Activated T-cell treated with anti-CD3 and anti-CD28 coated beads, Interleukin-2, amount 50 U/mL, for 48 hours (primary cell): ENCODE measurements at regions not wholly inside any gene's neighbourhood (a gene's known extent, or its start where the extent isn't known, plus 50 kb on each side); places are given as distances from the start of the nearest gene placed in this dataset.

Source experiments
- DNase-seq, 2 experiments: peaks; one replicate each; pipeline ENCODE4 v3.0.0-alpha.2; 2020

- no peak for DNase-seq
These were observed 181.2 kb upstream of the PAPPA start for GRCh38 chr9:115972362-115972761.

- DNase-seq, result no peak
These were observed 180.6 kb upstream of the PAPPA start for GRCh38 chr9:115972843-115973595.

DNA sequence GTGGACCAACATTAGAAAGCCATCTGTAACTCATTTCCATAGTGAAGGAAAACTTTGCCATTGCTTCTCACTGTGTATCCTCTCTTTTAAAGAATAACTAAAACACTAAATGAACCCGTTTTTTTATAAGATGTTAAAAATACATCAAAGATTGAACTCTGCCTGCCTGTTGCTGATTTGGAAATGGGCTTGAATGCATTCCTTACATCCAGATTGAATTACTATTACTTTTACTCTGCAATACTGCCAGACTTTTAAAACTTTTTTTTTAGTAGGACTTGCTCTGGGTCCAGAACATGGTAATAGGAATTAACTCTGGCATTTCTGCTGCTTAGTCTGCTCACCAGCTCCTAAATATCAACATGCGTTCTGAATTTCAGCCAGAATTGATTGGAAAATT is 176.8 kb upstream of the PAPPA start:
- no peak for DNase-seq

DNA sequence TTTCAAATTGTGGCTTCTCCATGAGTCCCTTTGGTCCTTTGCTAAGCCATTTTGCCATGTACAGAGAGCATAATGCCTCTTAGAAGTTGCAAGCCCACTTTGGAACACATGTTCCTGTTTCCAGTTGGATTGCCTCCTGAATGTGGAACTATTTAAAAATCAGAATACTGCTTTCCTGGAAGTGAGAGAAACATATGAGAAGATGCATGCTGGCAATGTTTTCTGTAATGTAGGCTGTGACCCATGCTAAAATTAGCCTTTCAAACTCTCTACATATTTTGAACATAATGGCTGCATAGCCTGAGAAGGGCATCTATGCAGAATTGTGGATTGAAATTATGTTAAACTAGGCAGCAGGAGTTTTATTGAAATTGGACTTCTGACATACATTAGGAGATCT is 175.5 kb upstream of the PAPPA start:
- no peak for DNase-seq

- DNase-seq, result no peak
These were observed 174.9 kb upstream of the PAPPA start for GRCh38 chr9:115978659-115979096.

DNA sequence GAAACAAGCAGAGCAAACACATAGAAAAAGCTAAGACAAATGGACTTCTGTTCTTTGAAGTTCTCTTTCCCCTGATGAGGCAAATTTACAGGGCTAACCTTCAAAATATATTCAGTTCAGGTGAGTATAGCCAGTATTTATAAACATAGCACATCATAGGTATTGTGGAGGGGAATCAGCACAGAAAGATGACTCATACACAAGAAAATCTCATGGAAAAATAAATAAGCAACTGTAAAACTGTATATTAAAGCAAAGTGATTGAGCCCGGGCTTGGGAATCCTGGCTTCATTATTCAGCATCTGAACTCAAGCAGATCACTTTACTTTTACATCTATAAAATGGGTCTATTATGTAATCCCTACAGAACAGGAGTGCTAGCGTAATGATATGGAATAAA is 173.5 kb upstream of the PAPPA start:
- no peak for DNase-seq

DNA sequence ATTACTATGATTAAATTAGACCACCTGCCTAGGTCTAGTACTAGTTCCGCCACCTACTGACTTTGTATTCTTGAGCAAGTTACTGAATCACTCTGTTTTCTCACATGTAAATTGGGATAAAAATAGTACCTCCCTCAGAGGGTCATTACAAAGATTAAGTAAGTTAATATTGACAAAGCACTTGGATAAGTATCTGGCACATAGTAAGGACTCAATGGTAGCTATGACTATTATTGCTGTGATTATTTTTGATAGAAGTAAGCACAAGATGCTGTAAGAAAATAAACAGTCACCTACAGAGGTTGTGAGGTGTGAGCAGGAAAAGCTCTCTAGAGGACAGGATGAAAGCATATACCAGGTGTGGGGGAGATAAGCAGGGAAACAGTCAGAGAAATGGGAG is 173.1 kb upstream of the PAPPA start:
- no peak for DNase-seq

GRCh38 chr9:115980976-115981375 is 172.6 kb upstream of the PAPPA start:
- DNase-seq, result no peak

GRCh38 chr9:115983366-115983765 is 170.2 kb upstream of the PAPPA start:
- no peak for DNase-seq

DNA sequence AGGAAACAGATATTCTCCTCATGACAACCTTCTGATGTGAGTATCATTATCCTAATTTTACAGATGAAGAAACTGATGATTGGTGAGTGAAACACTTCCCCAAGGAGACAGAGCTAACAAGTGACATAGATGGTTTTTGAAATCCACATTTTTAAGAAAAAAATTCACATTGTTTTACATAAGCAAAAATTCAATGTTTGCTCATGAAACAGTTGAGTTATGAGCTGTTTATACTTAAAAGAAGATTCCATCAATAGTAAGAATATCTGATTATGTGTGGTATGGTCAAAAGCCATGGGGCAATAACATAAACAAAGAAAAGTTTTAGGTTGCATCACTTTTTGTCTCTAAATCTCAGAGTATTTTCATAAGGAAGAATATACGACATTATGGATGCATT is 167.9 kb upstream of the PAPPA start:
- DNase-seq, result no peak

DNA sequence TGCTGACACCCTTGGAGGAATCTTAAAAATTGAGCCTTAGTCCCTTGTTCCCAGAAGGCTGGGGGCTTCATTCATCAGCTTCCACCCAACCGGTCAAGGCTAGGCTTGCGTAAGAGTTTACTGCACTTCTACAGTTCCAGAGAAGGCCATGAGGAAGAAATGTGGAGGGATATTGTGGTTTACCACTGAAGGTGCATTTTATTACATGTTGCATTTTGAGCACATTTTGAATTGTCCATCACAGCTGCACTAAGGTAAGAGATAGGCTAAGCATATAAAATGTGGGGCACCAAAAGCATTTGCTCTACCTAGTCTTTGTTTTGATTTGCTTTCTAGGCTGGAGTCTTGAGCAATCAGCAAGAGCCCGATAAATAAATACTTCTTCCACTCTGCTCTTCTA is 167.1 kb upstream of the PAPPA start:
- no peak for DNase-seq

- DNase-seq, result no peak
These were observed 164.9 kb upstream of the PAPPA start for GRCh38 chr9:115988701-115989100.

DNA sequence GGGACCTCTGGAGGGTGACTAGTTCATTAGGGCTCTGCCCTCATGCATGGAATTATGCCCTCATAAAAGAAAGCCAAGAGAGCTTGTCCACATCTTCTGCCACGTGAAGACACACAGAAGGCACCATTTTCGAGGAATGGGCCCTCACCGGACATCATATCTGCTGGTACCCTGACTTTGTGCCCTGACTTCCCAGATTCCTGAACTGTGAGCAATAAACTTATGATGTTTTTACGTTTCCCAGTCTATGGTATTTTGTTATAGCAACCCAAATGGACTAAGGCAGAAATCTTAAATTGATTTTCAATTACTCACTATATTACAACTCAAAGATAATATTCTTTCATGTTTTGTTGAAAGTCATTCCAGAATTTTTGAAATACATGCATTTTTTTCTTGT is 163.8 kb upstream of the PAPPA start:
- DNase-seq, result no peak

- no peak for DNase-seq
These were observed 160.8 kb upstream of the PAPPA start for GRCh38 chr9:115992834-115993233.

GRCh38 chr9:115997923-115998322 is 155.7 kb upstream of the PAPPA start:
- DNase-seq, result no peak

DNA sequence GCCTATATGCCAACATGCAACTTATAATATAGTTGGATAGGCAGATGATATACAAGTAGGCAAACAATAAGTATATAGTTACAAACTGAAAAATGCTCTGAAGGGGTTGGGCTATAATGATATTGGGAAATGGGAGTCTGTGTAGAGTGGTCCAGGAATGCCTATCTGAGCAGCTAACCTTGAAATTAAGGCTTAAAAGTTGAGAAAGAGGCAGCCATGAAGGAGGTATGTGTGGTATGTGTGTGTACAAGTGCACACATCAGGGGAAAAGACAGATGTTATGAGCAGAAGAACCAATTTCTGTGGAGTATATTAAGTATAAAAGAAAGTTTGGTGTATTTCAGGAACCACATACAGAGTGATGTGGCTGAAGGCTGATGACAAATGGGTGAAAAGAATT is 154.9 kb upstream of the PAPPA start:
- DNase-seq, result no peak

GRCh38 chr9:115999498-115999897 is 154.1 kb upstream of the PAPPA start:
- no peak for DNase-seq

DNA sequence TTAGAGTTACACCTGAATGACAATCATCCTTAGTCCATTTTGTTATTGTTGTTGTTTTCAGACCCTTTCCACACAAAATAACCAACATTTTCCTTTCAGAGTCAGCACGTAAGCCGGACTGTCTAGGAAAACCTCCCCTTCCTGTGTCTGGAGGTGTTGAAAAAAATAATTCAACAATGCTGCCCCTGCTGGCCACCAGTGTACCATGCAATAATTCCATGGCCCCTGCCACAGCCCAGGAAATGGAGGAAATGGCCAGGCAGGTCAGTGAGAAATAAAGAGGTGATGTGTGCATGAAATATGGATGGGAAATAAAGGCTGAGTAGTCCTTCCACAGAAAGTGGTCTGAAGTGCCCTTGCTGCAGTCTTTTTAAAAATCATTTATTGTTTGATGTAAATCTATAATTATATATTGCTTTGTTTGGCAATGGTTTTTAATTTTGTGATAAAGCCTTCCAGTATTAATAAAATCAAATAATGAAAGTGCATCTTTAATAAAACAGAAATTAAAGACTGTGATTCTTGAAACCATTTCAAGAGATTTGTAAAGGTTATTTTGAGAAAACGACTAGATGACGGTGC is 152.8 kb upstream of the PAPPA start:
- peak in 1 of 2 experiments; percentile 17 for DNase-seq

DNA sequence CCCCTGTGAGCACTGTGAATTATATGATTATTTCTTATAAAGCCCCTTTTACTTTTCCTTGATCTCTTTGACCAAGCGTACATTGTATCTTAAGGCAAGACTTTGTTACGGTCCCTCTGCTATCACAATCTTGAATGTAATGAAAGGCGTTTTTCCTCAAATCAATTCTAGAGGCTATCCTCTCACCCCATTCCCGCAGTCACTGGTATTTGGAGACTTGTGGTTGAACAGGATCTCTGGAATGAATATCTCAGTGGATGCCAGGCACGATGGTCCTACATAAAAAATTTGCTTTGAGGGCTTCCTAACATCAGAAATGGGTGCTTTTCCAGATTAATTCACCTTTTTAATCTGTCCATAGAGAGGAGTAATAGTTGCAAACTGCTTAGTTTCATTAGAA is 151.4 kb upstream of the PAPPA start:
- DNase-seq, result no peak

- no peak for DNase-seq
These were observed 151.0 kb upstream of the PAPPA start for GRCh38 chr9:116002624-116003023.

- no peak for DNase-seq
These were observed 150.2 kb upstream of the PAPPA start for GRCh38 chr9:116003397-116003796.

GRCh38 chr9:116005205-116005604 is 148.4 kb upstream of the PAPPA start:
- DNase-seq, result no peak

DNA sequence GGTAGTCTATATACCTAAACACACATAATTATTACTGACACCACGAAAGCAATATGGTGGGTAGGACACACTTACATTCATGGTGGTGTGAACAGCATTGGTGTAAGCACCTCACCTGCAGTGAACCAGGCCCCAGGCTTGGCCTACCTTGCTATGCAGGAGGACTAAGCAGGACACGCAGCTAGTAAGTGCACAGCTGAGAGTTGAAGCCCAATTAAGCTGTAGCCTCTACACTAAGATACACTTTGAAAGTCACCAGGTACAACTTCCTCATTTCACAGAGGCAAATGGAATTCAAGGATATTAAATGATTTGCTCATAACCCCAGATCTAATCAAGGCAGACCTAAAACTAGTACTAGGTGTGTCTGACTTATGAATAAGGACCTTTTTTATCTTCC is 145.8 kb upstream of the PAPPA start:
- DNase-seq, result no peak

DNA sequence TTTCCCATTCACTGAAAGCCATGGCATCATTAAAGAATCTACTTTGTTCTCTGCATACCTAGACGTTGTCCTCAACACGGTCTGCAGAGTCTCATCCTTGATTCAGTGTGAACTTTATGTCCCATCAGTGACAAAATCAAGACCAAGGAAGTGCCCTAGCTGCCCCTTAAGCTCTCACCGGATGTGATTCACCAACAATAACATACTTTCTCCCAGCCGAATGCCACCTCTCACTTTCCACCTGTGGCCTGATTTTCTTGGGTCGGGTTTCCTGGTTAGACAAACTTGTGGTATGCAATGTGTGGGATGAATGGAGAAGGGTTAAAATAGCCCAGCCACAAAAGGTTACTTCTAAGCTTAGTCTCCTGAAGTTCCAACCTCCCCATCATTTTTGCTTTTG is 145.3 kb upstream of the PAPPA start:
- DNase-seq, result no peak

DNA sequence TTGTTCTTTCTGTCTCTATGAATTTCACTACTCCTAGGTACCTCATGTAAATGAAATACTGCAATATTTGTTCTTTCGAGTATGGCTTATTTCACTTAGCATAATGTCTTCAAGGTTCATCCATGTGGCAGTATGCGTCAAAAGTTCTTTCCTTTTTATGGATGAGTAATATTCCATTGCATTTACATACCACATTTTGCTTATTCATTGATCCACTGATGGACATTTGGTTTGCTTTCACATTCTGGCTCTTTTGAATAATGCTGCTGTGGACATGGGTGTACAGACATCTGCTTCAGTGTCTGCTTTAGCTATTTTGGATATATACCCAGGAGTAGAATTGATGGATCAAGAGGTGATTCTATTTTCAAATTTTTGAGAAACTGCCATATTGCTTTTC is 144.2 kb upstream of the PAPPA start:
- no peak for DNase-seq
